ENCODE measurements at regions not wholly inside any gene's neighbourhood (a gene's known extent, or its start where the extent isn't known, plus 50 kb on each side); places are given as distances from the start of the nearest gene placed in this dataset.

DNA sequence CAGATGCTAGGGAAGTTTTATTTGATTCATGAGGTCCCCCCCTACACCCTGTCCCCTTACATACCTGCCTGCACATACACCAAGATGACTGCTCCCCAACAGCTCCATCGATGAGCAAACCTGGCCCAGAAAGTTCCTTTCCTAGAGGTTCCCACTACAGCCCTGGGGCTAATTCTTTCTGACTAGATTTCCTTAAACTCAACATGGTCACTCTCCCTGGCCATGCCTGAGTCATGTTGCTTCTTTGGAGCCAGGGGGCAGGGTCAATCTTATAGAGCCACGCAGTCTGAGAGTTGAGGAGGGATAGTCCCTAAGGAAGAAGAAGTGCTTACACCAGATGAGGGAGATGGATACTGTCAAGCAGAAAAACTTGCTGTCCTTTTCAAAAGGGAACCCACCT lies 67.7 kb upstream of the GLI2 start:
- TF ChIP-seq CTCF (IDR thresholded peaks at IDR 0.05; ENCODE audit: low read length) (no peak), EZH2 (optimal IDR thresholded peaks at IDR 0.05; ENCODE audit: low read depth, low read length) (no peak)

All from MM.1S (cell line).